ENCODE measurements at regions not wholly inside any gene's neighbourhood (a gene's known extent, or its start where the extent isn't known, plus 50 kb on each side); places are given as distances from the start of the nearest gene placed in this dataset.

DNA sequence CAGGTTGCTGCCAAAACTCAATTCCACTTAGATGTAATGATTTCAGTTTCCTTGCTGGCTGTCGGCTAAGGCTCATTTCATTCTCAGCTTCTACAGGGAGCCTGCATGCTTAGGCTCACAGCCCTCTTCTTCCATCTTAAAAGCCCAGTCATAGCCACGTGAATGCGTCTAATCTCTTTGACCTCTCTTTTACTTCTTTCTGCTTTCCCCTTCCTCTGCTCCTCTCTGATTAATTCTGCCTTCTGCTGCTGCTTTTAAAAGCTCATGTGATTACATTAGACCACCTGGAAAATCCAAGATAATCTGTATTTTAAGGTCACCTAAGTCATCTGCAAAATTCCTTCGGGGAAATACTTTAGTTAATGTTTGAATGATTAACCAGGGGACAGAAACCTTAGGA lies 812.8 kb upstream of the BRINP3 start:
- DNase-seq (ENCODE audit: low spot score) = no peak
- TF ChIP-seq, protein P1, sequence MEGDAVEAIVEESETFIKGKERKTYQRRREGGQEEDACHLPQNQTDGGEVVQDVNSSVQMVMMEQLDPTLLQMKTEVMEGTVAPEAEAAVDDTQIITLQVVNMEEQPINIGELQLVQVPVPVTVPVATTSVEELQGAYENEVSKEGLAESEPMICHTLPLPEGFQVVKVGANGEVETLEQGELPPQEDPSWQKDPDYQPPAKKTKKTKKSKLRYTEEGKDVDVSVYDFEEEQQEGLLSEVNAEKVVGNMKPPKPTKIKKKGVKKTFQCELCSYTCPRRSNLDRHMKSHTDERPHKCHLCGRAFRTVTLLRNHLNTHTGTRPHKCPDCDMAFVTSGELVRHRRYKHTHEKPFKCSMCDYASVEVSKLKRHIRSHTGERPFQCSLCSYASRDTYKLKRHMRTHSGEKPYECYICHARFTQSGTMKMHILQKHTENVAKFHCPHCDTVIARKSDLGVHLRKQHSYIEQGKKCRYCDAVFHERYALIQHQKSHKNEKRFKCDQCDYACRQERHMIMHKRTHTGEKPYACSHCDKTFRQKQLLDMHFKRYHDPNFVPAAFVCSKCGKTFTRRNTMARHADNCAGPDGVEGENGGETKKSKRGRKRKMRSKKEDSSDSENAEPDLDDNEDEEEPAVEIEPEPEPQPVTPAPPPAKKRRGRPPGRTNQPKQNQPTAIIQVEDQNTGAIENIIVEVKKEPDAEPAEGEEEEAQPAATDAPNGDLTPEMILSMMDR (IDR thresholded peaks at IDR 0.05; ENCODE audit: extremely low read depth, insufficient read depth, missing control alignments) = no peak
- in situ Hi-C loops (cut with MboI; ENCODE audit: low pct_unique_long_range_greater_than_20kb, low sequenced_read_pairs, unreplicated experiment) = no loop called here

DNA sequence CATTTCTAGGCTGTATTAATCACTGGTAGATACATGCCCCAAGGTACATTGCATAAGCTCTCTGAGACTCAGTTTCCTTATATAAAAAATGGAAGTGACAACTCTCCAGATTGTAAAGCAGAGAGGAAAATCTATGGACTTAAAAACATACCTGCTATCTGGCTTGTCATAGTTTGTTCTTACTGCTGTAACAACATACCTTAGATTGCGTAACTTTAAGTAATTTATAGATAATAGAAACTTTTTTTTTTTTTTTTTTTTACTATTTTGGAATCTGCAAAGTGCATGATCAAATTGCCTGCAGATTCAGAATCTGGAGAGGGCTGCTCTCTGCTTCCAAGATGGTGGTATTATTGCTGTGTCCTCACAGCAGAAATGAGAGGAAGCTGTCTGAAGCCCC lies 827.7 kb upstream of the BRINP3 start:
- TF ChIP-seq, protein P1 (IDR thresholded peaks at IDR 0.05; ENCODE audit: extremely low read depth, insufficient read depth, missing control alignments) = no peak
- in situ Hi-C loops (cut with MboI; ENCODE audit: low pct_unique_long_range_greater_than_20kb, low sequenced_read_pairs, unreplicated experiment) = no loop called here
- DNase-seq (ENCODE audit: low spot score) = no peak

DNA sequence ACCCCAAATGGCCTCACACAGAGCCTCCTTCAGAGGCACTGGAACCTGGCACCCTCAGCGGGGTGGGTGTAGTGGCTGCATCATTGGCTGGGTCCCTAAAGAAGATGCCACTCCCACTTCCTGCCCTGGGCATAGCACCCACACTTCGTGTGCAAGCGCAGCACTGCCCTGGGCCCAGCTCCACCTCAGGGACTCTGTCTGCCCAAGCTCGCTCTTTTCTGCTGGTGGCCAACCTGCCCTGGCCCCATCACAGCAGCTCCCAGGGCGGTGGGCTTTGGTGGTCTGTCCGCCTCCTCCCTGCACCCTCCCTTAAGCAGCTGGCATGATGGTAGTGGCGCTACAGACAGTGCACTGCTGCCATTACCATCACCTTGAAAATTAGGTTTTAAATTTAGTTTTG lies 829.3 kb upstream of the BRINP3 start:
- in situ Hi-C loops (cut with MboI; ENCODE audit: low pct_unique_long_range_greater_than_20kb, low sequenced_read_pairs, unreplicated experiment) = no loop called here
- no peak for DNase-seq (ENCODE audit: low spot score)
- TF ChIP-seq, protein P1 (IDR thresholded peaks at IDR 0.05; ENCODE audit: extremely low read depth, insufficient read depth, missing control alignments) = no peak

DNA sequence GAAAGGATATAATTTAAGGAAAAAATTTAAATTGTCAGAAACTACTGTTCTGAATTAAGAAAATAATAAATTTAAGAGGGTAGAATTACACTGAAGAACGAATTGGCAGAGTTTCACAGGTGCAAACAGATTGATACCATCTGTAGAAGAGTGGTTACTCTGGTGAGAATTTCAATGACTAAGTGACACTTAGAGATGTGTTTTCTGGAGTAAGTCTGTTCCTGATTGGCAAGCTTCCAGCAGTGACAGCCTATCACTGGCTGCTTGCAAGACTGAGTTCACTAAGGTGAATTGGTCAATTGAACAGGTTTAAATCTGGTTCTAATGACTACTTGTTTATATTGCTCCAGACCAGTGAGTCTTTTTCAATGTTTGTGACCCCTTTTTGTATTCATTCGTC lies 838.2 kb upstream of the RGS18 start:
- no peak for DNase-seq (ENCODE audit: low spot score)
- TF ChIP-seq, protein P1 (IDR thresholded peaks at IDR 0.05; ENCODE audit: extremely low read depth, insufficient read depth, missing control alignments) = no peak
- in situ Hi-C loops (cut with MboI; ENCODE audit: low pct_unique_long_range_greater_than_20kb, low sequenced_read_pairs, unreplicated experiment) = no loop called here

DNA sequence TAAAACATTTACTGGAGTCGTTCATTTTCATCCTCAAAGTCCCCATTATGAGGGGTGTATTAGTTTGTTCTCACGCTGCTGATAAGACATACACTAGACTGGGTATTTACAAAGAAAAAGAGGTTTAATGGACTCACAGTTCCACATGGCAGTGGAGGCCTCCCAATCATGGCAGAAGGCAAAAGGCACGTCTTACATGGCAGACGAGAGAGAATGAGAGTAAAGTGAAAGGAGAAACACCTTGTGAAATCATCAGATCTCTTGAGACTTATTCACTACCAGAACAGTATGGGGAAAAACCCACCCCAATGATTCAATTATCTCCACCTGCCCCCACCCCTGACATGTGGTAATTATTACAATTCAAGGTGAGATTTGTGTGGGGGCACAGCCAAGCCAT lies 830.4 kb upstream of the RGS18 start:
- TF ChIP-seq, protein P1 (IDR thresholded peaks at IDR 0.05; ENCODE audit: extremely low read depth, insufficient read depth, missing control alignments) = no peak
- DNase-seq (ENCODE audit: low spot score) = no peak
- in situ Hi-C loops (cut with MboI; ENCODE audit: low pct_unique_long_range_greater_than_20kb, low sequenced_read_pairs, unreplicated experiment) = no loop called here

DNA sequence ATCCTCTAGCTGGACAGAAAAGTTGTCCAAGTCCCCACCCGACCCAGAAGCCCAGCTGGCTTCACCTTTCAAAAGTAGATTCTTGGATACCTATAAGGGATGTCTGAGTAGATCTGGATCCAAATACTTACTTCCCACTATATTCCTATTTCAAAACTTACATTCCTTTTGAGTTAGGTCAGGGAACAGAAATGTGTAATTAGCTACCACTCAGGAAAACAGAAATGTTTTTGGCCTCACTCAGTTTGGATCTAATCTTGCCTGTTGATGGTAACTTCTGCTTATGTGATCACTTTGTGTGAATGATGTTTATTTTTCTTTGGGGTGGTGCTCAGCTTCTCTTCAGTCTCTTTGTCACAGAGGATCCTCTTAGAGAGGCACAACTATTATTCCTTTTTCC lies 814.4 kb upstream of the RGS18 start:
- in situ Hi-C loops (cut with MboI; ENCODE audit: low pct_unique_long_range_greater_than_20kb, low sequenced_read_pairs, unreplicated experiment) = no loop called here
- DNase-seq (ENCODE audit: low spot score) = no peak
- TF ChIP-seq, protein P1 (IDR thresholded peaks at IDR 0.05; ENCODE audit: extremely low read depth, insufficient read depth, missing control alignments) = no peak

DNA sequence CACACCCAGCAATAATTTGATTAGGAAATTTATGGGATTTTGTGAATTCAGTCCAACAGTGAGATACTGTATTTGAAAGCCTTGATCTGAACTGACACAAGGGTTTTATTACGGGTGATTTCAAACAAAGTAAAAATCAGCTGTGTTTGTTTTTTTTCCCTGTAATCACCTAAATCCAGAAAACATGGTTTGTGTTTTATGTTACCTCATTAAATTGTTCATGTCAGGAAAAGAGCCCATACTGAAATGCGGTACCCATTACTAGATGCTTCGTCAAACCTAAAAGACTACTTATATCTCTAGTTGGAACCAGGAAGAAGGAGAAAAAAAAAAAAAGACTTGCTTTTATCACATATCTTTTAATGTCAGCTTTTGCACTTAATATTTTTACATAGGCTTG lies 811.9 kb upstream of the RGS18 start:
- in situ Hi-C loops (cut with MboI; ENCODE audit: low pct_unique_long_range_greater_than_20kb, low sequenced_read_pairs, unreplicated experiment) = no loop called here

More for the DNA sequence above, 811.9 kb upstream of the RGS18 start:
- TF ChIP-seq, protein P1 (IDR thresholded peaks at IDR 0.05; ENCODE audit: extremely low read depth, insufficient read depth, missing control alignments) = no peak
- DNase-seq (ENCODE audit: low spot score) = no peak

Measured in GM13977 (cell line).